Nucleus accumbens (tissue), 56 donors: ENCODE measurements at regions not wholly inside any gene's neighbourhood (a gene's known extent, or its start where the extent isn't known, plus 50 kb on each side); places are given as distances from the start of the nearest gene placed in this dataset.
A peak's percentile ranks its signal among the peaks of the same experiment; 100 is the strongest.
"Not testable (repeated sequence)": the region's sequence is repeated elsewhere in the genome, so short reads cannot be mapped to it uniquely, and the experiment has no call there.

Experiments used
- DNase-seq, 56 donors: peaks; one replicate each; lab custom pipeline; 2025; lab: John Stamatoyannopoulos, UW

GRCh38 chr1:148049115-148049496 lies 103.0 kb downstream of the NBPF11 start:
- not testable (repeated sequence) for DNase-seq

- DNase-seq, result peak in 2 of 56 donors; percentile 5 to 6
These were observed 103.5 kb downstream of the NBPF11 start for GRCh38 chr1:148048423-148049114.

GRCh38 chr1:148045872-148046271 lies 106.2 kb downstream of the NBPF11 start:
- not testable (repeated sequence) for DNase-seq

- DNase-seq, result not testable (repeated sequence)
These were observed 107.6 kb downstream of the NBPF11 start for GRCh38 chr1:148044495-148044894.
